ENCODE measurements at regions not wholly inside any gene's neighbourhood (a gene's known extent, or its start where the extent isn't known, plus 50 kb on each side); places are given as distances from the start of the nearest gene placed in this dataset.

- TF ChIP-seq, protein P1, sequence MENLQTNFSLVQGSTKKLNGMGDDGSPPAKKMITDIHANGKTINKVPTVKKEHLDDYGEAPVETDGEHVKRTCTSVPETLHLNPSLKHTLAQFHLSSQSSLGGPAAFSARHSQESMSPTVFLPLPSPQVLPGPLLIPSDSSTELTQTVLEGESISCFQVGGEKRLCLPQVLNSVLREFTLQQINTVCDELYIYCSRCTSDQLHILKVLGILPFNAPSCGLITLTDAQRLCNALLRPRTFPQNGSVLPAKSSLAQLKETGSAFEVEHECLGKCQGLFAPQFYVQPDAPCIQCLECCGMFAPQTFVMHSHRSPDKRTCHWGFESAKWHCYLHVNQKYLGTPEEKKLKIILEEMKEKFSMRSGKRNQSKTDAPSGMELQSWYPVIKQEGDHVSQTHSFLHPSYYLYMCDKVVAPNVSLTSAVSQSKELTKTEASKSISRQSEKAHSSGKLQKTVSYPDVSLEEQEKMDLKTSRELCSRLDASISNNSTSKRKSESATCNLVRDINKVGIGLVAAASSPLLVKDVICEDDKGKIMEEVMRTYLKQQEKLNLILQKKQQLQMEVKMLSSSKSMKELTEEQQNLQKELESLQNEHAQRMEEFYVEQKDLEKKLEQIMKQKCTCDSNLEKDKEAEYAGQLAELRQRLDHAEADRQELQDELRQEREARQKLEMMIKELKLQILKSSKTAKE (IDR thresholded peaks at IDR 0.05; ENCODE audit: low read depth, poor library complexity, severe bottlenecking): no peak
- TF ChIP-seq PKNOX1 (IDR thresholded peaks at IDR 0.05) (no peak), TARDBP (IDR thresholded peaks at IDR 0.05; ENCODE audit: borderline replicate concordance) (no peak), POLR2AphosphoS2 (IDR thresholded peaks at IDR 0.05; ENCODE audit: low read depth, low read length) (no peak), ZNF622 (IDR thresholded peaks at IDR 0.05) (no peak), POLR2AphosphoS5 (IDR thresholded peaks at IDR 0.05; ENCODE audit: low read length) (no peak), ATF7 (IDR thresholded peaks at IDR 0.05; ENCODE audit: low read depth) (no peak), MTA3 (IDR thresholded peaks at IDR 0.05; ENCODE audit: borderline replicate concordance, low read length) (no peak)
Observed at GRCh38 chr9:28967226-28967625, 1393.9 kb upstream of the C9orf72 start (continued).

DNA sequence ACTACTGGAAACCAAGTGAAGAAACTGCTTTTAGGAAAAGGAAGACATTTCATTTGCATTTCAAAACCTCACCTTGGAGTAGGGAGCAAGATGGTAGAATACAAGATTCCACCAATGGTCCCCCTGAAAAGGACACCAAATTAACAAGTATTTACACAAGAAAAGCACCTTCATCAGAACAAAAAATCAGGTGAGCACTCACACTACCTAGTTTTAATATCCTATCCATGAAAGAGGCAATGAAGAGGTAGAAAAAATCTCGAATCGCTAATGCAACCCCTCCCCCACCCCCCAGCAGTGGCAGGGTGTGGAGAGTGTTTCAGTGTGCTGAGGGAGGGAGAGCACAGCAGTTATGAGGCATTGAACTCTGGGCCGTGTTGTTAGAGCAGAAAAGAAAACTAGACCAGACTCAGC lies 1397.0 kb upstream of the C9orf72 start:
- POLR2A ChIA-PET: no interaction called here
- ATAC-seq (no peak), DNase-seq (ENCODE audit: low read depth, low spot score) (no peak), FAIRE-seq (no peak)
- H3K4me2 ChIP-seq (ENCODE audit: control insufficient read depth, insufficient read depth): no peak overlapping the region
- CTCF ChIA-PET: no interaction called here
- RAD21 ChIA-PET (ENCODE audit: unreplicated experiment): no interaction called here
- H2AFZ ChIP-seq (ENCODE audit: control insufficient read depth, low read depth, low read length): no peak overlapping the region
- no peaks in the 10 kb centered on the region for H3K9me3 ChIP-seq (replicated peaks; ENCODE audit: control insufficient read depth, insufficient read depth, low read length)
- no peaks in the 10 kb centered on the region for H3K4me1 ChIP-seq (ENCODE audit: control insufficient read depth, insufficient read depth, low read length)
- SMC1A ChIA-PET (ENCODE audit: uncharacterized antibody, unreplicated experiment): no interaction called here
- in situ Hi-C loops (cut with MboI) (no loop called here), intact Hi-C loops (cut with micrococcal nuclease; ENCODE audit: unreplicated experiment) (no loop called here)
- no peaks in the 10 kb centered on the region for H3K27me3 ChIP-seq (replicated peaks in 1 of 2; ENCODE audit: control insufficient read depth in 2 of 2, insufficient read depth in 2 of 2, low read length in 1 of 2)
- BruUV-seq (replicated peaks): no TSS peak
- 3% methylated on average over 3 of the region's 3 CpGs for WGBS (ENCODE audit: insufficient coverage, insufficient replicate concordance, low lambda C conversion rate, missing lambda C conversion rate)
- no peak overlapping the region for H3K9ac ChIP-seq (ENCODE audit: control insufficient read depth, insufficient read depth, low read length)
- no peak overlapping the region for H3K4me3 ChIP-seq
- no peaks in the 10 kb centered on the region for H4K20me1 ChIP-seq (ENCODE audit: control insufficient read depth, insufficient read depth)
- no peak overlapping the region for H3K27ac ChIP-seq (ENCODE audit: control insufficient read depth, insufficient read depth)
- no peaks in the 10 kb centered on the region for H3K79me2 ChIP-seq (ENCODE audit: control insufficient read depth, insufficient read depth, low read length)
- no peaks in the 10 kb centered on the region for H3K36me3 ChIP-seq (ENCODE audit: control insufficient read depth in 2 of 2, insufficient read depth in 2 of 2, low read length in 1 of 2)
- TF ChIP-seq SMAD5 (IDR thresholded peaks at IDR 0.05; ENCODE audit: low read depth): no peak
- no peak for TF ChIP-seq TAF1 (IDR thresholded peaks at IDR 0.05; ENCODE audit: borderline replicate concordance, low read depth, low read length)
- TF ChIP-seq ZNF384 (IDR thresholded peaks at IDR 0.05; ENCODE audit: borderline replicate concordance, low read depth, low read length): no peak
- no peak for TF ChIP-seq TBL1XR1 (IDR thresholded peaks at IDR 0.05; ENCODE audit: low read depth, low read length)
- no peak for TF ChIP-seq IKZF1 (conservative IDR thresholded peaks at IDR 0.05)
- TF ChIP-seq PAX8 (IDR thresholded peaks at IDR 0.05): no peak
- no peak for TF ChIP-seq FOXK2 (IDR thresholded peaks at IDR 0.05)
- no peak for TF ChIP-seq CBX5 (IDR thresholded peaks at IDR 0.05; ENCODE audit: low read depth)
- no peak for TF ChIP-seq RAD21 (IDR thresholded peaks at IDR 0.05; ENCODE audit: insufficient read depth, low read depth, low read length)
- TF ChIP-seq ZNF274 (IDR thresholded peaks at IDR 0.05; ENCODE audit: insufficient read depth, insufficient read length): no peak
- TF ChIP-seq BACH1 (IDR thresholded peaks at IDR 0.05; ENCODE audit: borderline replicate concordance): no peak
- no peak for TF ChIP-seq NFYB (IDR thresholded peaks at IDR 0.05; ENCODE audit: insufficient read depth, low read depth, low read length)
- no peak for TF ChIP-seq KDM1A (IDR thresholded peaks at IDR 0.05; ENCODE audit: borderline replicate concordance)
- TF ChIP-seq EP300 (IDR thresholded peaks at IDR 0.05; ENCODE audit: borderline replicate concordance in 1 of 2, control insufficient read depth in 1 of 2, low read depth in 2 of 2, low read length in 2 of 2): no peak
- TF ChIP-seq, protein P1 (IDR thresholded peaks at IDR 0.05; ENCODE audit: low read depth, poor library complexity, severe bottlenecking): no peak
